LNCaP clone FGC (cell line): ENCODE measurements at regions not wholly inside any gene's neighbourhood (a gene's known extent, or its start where the extent isn't known, plus 50 kb on each side); places are given as distances from the start of the nearest gene placed in this dataset.

Experiments used
- DNase-seq: peaks from one replicate; pipeline ENCODE4 v3.0.0-alpha.2; 2011; ENCODE audit warnings: low read depth
- H3K4me3 ChIP-seq: 2 replicates; pipeline ENCODE4 v1.5.1; 2011; ENCODE audit warnings: mild to moderate bottlenecking, low read depth, low read length, control low read depth
- TF ChIP-seq, protein P1 (sequence below): IDR thresholded peaks from 2 replicates; pipeline ENCODE4 v1.5.1; 2012; ENCODE audit warnings: mild to moderate bottlenecking; ENCODE audit not compliant: control insufficient read depth, insufficient read depth; ENCODE audit errors: extremely low read depth

DNA sequence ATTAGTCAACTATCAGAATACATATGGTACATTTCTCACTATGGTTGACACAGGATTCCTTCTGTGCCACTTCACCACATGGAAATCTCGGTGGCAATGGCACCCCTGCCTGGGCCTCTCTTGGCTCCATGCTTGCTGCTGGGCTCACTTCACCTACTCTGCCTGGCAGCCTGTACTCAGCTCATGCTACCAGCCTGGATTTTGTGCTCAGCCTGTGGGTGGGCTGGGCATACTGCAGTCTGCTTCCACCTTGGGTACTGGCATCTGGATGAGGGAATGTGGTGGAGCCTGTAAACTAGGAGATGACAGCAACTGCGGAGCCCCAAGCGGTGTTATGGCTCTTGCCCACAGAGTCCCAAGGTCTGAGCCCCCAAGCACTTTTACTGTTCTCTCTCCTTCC lies 604.1 kb downstream of the MTRR start:
- TF ChIP-seq, protein P1, sequence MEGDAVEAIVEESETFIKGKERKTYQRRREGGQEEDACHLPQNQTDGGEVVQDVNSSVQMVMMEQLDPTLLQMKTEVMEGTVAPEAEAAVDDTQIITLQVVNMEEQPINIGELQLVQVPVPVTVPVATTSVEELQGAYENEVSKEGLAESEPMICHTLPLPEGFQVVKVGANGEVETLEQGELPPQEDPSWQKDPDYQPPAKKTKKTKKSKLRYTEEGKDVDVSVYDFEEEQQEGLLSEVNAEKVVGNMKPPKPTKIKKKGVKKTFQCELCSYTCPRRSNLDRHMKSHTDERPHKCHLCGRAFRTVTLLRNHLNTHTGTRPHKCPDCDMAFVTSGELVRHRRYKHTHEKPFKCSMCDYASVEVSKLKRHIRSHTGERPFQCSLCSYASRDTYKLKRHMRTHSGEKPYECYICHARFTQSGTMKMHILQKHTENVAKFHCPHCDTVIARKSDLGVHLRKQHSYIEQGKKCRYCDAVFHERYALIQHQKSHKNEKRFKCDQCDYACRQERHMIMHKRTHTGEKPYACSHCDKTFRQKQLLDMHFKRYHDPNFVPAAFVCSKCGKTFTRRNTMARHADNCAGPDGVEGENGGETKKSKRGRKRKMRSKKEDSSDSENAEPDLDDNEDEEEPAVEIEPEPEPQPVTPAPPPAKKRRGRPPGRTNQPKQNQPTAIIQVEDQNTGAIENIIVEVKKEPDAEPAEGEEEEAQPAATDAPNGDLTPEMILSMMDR: no peak
- DNase-seq: no peak
- H3K4me3 ChIP-seq: no peak overlapping the region

DNA sequence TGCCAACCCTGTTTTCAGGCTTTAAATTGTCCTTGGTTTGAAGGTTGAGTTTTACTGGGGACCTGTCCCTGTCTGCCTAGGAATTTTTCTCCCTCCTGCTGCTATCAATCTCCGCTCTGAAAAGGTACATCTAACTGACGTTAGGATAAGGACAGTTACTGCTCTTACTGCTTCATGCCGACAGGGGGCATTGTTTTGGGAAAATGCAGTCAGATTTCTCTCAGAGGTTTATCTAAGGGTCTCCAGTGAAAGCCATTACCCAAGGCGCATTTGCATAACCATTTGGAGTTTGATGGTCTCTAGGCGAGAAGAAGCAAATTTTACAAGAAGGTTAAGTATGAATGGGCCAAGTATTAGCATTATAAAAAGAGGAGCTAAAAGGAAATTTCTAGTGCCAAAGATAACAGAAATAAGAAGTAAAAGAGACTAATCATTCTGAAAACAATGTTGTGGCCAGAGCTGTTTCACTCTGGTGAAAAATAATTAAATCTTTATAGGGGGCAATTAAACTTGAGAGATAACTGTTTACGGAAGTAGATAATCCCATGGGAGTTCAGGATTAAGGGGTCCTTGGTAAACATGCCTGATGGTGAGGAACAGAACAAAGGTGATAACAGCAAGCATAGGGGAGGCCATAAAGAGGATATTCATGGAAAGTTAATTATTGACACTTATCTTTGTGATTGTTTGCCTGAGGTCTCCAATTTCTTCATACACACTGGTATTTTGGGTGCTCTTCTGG lies 605.0 kb downstream of the MTRR start:
- no peak for DNase-seq
- TF ChIP-seq, protein P1: peak; percentile 27; the same call in 1 of the 2 replicates
- no peak overlapping the region for H3K4me3 ChIP-seq

DNA sequence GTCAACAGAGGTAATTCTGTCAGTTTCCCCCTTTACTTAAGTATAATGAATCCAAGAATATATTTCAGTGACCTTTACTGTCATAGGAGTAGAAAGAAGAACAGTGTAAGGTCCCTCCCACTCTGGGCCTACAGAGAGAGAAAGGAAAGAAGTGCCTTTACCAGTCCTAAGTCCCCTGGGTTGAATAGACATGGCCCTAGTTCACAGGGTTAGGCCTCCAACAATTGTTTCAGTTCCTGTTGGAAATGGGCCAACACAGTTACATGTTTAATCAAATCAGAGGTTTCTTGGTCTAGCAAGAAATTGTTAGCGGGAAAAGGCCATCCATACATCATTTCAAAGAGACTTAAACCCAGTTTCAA lies 605.6 kb downstream of the MTRR start:
- no peak for DNase-seq
- H3K4me3 ChIP-seq: no peak overlapping the region
- TF ChIP-seq, protein P1: no peak

DNA sequence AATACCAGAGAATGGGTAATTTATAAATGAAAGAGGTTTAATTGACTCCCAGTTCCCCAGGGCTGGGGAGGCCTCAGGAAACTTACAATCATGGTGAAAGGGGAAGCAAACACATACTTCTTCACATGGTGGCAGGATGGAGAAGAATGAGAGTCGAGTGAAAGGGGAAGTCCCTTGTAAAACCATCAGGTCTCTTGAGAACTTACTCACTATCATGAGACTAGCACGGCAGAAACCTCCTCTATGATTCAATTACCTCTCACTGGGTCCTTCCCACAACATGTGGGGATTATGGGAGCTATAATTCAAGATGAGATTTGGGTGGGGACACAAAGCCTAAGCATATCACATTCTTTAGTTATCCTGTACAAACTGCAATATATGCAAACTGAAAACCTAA lies 609.4 kb downstream of the MTRR start:
- TF ChIP-seq, protein P1: no peak
- DNase-seq: no peak
- H3K4me3 ChIP-seq: no peak overlapping the region

DNA sequence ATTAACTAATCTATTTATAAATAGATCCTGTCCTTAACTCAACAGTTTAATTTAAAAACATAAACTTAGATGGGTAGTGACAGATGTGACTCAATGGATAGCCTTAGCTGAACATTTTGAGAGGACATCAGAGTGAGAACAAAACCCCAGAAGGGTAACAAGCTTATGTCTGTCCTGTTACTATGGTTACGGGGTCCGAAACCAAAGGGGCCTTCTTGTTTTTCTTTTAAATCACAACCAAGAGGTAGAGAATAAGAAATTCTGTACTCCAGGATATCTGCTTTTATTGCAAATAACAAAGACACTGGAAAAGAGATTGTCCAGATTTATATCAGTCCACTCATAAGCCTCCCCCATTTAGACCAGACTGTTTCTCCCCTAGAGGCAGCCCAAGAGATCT lies 612.1 kb downstream of the MTRR start:
- no peak for DNase-seq
- TF ChIP-seq, protein P1: no peak
- H3K4me3 ChIP-seq: no peak overlapping the region

DNA sequence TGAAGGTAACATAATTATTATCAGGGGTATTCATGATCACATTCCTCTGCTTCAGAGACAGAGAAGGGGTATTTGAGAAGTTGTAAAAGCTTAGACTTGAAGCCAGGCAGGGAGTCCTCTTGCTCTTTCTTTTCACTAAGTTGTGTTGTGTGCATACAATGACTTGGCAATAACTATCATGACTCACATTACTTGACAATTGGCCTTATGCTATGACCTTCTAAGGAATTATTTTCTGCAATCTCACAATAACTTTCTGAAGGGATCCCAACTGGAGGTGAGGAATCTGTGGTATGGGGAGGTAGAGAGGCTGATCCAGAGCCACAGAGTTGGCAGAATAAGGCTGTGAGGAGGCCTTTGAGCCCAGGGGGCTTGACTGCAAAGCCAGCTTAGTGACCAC lies 622.3 kb downstream of the MTRR start:
- H3K4me3 ChIP-seq: no peak overlapping the region
- TF ChIP-seq, protein P1: no peak
- DNase-seq: no peak

DNA sequence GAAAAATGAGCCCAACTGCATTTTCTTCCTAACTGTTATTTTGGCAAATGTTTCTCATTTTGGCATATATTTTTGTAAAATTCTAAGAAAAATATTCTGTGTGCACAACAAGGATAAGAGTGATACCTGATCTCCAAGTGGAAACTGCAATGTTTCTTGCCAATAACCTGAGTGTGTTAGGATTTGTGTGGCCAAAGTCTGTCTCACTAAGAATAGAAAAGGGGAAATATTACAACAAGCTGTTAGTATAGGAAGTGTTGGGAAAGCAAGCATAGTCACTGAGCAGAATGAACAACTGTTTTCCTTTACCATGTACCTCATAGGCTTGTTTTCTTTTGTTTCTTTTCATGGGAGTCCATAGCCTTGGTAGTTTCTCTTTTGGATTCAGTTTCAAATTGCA lies 624.2 kb downstream of the MTRR start:
- no peak for DNase-seq
- TF ChIP-seq, protein P1: no peak
- no peak overlapping the region for H3K4me3 ChIP-seq
